ENCODE measurements at regions not wholly inside any gene's neighbourhood (a gene's known extent, or its start where the extent isn't known, plus 50 kb on each side); places are given as distances from the start of the nearest gene placed in this dataset.

DNA sequence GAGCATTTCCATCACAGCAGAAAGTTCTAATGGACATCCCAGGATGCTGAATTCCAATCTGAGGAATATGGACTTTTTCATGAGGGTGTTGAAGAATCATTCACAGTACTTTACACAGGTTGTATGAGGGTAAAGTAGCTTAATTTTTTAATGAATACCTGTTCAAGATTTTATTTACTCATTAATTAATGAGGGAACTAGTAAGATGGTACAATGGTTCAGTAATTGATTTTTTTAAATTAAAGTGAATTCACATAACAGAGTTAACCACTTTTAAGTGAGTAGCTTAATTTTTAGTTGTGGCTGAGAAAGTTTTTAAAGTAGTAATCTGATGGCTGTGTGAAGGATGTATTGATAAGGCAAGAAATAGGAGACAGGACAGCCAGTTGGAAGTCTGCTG is 266.5 kb downstream of the GFRA1 start:
- DNase-seq (no peak), ATAC-seq (no peak)
- intact Hi-C loops (cut with DNase I) = no loop called here

- DNase-seq (no peak), ATAC-seq (no peak)
- intact Hi-C loops (cut with DNase I) = no loop called here
These were observed 267.7 kb downstream of the GFRA1 start for GRCh38 chr10:116005301-116005700.

DNA sequence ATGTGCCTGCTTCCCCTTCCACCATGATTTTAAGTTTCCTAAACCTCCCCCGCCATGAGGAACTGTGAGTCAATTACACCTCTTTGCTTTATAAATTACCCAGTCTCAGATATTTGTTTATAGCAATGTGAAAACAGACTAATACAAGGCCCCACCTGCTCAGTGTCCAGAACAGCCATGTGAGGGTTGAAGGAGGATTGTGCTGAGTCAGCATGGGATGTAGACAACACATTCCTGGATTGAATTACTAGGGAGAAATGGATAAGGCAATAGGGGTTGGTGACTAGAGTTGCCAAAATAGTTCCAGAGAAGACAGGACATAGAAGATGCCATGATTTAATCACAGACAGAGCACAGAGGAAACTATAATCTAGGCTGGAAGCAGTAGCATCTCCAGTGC is 270.3 kb downstream of the GFRA1 start:
- no peak for ATAC-seq
- intact Hi-C loops (cut with DNase I) = no loop called here
- DNase-seq = no peak

DNA sequence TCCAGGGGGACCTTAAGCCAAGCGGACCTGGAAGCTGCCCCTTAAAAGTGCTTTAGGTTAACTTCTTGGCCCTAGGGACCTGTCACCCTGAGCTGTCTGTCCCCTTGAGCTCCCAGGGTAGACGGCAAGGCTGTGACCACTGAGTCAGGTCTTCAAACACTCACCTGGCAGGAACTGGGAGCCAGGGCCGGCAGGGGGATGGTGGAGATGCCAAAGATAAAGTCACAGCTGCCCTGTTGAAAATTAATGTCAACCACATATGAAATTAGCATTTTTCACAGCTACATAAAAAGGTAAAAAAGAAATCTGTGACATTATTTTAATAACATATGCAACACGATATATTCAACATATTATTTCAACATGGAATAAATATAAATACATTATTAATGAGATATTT is 271.0 kb downstream of the GFRA1 start:
- ATAC-seq = no peak
- intact Hi-C loops (cut with DNase I) = no loop called here

GRCh38 chr10:116001262-116001857 is 271.6 kb downstream of the GFRA1 start:
- peak; percentile 39 to 65 for ATAC-seq
- intact Hi-C loops (cut with DNase I) = no loop called here
- peak; percentile 22 for DNase-seq

More for the DNA sequence above, 271.0 kb downstream of the GFRA1 start:
- DNase-seq = no peak

DNA sequence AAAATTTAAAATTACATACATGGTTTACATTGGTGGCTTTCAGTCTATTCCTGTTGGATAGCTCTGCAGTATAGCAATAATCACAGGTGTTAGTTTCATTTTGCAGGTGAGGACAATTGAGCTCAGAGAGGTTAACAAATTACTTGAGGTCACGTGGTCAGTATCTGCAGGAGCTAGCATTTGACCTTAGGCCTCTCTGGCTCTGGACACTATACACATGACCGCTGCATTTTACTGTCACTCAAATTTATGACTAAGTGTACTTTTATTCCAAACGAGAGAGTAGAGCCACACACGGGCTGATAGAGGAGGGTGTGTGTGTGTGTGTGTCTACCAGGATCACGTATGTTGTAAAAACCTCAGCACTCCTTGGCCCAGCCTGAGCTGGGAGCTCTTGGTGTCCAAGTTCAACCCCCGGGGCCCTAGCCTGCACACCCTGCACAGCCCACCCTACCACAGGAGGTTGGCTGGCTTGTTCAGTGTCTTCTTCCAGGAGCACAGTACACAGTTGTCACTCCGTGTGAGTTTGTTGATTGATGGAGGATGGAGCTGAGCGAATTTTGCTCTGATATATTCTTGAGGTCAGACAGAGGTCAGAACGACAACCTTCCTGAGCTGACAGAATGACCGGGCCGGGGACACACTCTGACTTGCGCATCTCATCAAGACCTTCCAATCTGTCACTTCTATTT is 272.7 kb downstream of the GFRA1 start:
- ATAC-seq (no peak), DNase-seq (no peak)
- intact Hi-C loops (cut with DNase I) = no loop called here

Data from left cardiac atrium (tissue), 4 donors.